ENCODE measurements at regions not wholly inside any gene's neighbourhood (a gene's known extent, or its start where the extent isn't known, plus 50 kb on each side); places are given as distances from the start of the nearest gene placed in this dataset.

DNA sequence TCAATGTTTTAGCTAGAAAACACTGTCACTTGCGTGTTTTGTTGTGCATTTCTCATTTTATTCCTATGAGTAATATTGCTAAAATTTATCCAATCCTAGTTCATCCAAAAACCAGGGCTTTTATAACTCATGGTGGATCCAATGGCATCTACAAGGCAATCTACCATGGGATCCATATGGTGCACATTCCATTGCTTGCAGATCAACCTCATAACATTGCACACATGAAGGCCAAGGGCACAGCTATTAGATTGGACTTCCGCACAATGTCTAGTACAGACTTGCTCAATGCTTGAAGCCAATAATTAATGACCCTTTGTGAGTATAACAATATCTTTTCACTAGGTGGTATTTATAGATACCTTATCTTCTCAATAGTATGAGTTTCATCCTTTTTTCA is 57.2 kb upstream of the UGT2B7 start:
- no peak for TF ChIP-seq EZH2 (IDR thresholded peaks at IDR 0.05; ENCODE audit: borderline replicate concordance, low read length)
- TF ChIP-seq, protein P1, sequence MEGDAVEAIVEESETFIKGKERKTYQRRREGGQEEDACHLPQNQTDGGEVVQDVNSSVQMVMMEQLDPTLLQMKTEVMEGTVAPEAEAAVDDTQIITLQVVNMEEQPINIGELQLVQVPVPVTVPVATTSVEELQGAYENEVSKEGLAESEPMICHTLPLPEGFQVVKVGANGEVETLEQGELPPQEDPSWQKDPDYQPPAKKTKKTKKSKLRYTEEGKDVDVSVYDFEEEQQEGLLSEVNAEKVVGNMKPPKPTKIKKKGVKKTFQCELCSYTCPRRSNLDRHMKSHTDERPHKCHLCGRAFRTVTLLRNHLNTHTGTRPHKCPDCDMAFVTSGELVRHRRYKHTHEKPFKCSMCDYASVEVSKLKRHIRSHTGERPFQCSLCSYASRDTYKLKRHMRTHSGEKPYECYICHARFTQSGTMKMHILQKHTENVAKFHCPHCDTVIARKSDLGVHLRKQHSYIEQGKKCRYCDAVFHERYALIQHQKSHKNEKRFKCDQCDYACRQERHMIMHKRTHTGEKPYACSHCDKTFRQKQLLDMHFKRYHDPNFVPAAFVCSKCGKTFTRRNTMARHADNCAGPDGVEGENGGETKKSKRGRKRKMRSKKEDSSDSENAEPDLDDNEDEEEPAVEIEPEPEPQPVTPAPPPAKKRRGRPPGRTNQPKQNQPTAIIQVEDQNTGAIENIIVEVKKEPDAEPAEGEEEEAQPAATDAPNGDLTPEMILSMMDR (IDR thresholded peaks at IDR 0.05; ENCODE audit: low read length), result no peak
